ENCODE measurements at regions not wholly inside any gene's neighbourhood (a gene's known extent, or its start where the extent isn't known, plus 50 kb on each side); places are given as distances from the start of the nearest gene placed in this dataset.

DNA sequence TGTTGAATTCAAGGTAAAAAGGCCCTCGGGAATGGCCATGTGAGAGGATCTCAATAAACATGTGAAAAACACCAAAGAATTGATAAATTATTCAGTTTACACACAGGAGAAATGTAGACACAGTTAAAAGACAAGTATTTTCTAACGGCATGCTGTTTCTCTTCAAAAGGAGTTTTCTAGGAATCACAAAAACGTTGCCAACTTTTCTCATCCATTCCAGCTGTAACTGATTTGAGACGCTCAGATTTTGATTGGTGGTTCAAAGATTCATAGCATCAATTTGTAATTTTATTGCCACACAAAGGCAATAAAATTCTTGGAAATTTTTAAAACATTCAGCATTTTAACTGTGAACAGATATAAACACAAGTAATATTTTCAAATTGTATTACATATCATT is 384.9 kb upstream of the PFKP start:
- no peak overlapping the region for H3K9ac ChIP-seq (ENCODE audit: low read depth, low read length)
- H3K36me3 ChIP-seq (ENCODE audit: insufficient read depth, low read length), result no peaks in the 10 kb centered on the region
- H3K4me2 ChIP-seq (ENCODE audit: insufficient read depth, low read length), result no peak overlapping the region
- DNase-seq, result no peak
- no peak overlapping the region for H3K4me3 ChIP-seq (ENCODE audit: low read depth in 1 of 2, low read length in 2 of 2)
- TF ChIP-seq, protein P1, sequence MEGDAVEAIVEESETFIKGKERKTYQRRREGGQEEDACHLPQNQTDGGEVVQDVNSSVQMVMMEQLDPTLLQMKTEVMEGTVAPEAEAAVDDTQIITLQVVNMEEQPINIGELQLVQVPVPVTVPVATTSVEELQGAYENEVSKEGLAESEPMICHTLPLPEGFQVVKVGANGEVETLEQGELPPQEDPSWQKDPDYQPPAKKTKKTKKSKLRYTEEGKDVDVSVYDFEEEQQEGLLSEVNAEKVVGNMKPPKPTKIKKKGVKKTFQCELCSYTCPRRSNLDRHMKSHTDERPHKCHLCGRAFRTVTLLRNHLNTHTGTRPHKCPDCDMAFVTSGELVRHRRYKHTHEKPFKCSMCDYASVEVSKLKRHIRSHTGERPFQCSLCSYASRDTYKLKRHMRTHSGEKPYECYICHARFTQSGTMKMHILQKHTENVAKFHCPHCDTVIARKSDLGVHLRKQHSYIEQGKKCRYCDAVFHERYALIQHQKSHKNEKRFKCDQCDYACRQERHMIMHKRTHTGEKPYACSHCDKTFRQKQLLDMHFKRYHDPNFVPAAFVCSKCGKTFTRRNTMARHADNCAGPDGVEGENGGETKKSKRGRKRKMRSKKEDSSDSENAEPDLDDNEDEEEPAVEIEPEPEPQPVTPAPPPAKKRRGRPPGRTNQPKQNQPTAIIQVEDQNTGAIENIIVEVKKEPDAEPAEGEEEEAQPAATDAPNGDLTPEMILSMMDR (IDR thresholded peaks at IDR 0.05; ENCODE audit: borderline replicate concordance, extremely low read depth, low read length, poor library complexity, severe bottlenecking), result no peak
- TF ChIP-seq EZH2 (IDR thresholded peaks at IDR 0.05; ENCODE audit: borderline replicate concordance, low read depth, low read length, severe bottlenecking), result no peak
- no peaks in the 10 kb centered on the region for H3K4me1 ChIP-seq (ENCODE audit: insufficient read depth, low read length)
- ATAC-seq (ENCODE audit: insufficient read depth, low read depth), result no peak
- H3K79me2 ChIP-seq (ENCODE audit: insufficient read depth, low read length), result no peaks in the 10 kb centered on the region
- H2AFZ ChIP-seq (ENCODE audit: low read depth, low read length), result no peak overlapping the region
- no peaks in the 10 kb centered on the region for H3K27me3 ChIP-seq (ENCODE audit: insufficient read depth, low read length, poor library complexity)
- H3K9me3 ChIP-seq (ENCODE audit: insufficient read depth, low read length, severe bottlenecking), result no peaks in the 10 kb centered on the region
- H4K20me1 ChIP-seq (ENCODE audit: insufficient read depth, low read length), result no peaks in the 10 kb centered on the region
- no peak overlapping the region for H3K27ac ChIP-seq (ENCODE audit: low read length)

DNA sequence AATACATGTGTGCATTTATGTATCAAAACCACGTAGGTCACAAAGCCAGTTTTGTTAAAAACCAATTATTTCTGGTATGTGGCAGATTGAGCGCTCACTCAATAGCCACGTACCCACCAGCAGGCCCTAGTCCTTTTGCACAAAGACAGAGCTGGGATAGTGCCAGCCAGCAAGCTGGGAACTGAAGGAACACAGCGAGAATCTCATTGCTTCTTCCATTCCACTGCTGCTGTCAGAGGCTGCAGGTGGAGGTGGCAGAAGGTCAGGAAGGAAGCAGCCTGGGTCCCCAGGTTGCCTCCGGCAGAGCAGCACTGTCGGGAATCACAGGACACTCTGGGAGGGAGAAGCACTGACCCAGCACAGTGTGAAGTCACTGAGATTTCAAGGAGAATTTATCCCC is 385.5 kb upstream of the PFKP start:
- Histone ChIP-seq H3K36me3 (ENCODE audit: insufficient read depth, low read length) (no peaks in the 10 kb centered on the region), H3K27ac (ENCODE audit: low read length) (no peak overlapping the region), H3K9me3 (ENCODE audit: insufficient read depth, low read length, severe bottlenecking) (no peaks in the 10 kb centered on the region), H3K4me2 (ENCODE audit: insufficient read depth, low read length) (no peak overlapping the region), H3K4me1 (ENCODE audit: insufficient read depth, low read length) (no peaks in the 10 kb centered on the region), H3K9ac (ENCODE audit: low read depth, low read length) (no peak overlapping the region), H2AFZ (ENCODE audit: low read depth, low read length) (no peak overlapping the region), H3K27me3 (ENCODE audit: insufficient read depth, low read length, poor library complexity) (no peaks in the 10 kb centered on the region), H3K79me2 (ENCODE audit: insufficient read depth, low read length) (no peaks in the 10 kb centered on the region), H3K4me3 (ENCODE audit: low read depth in 1 of 2, low read length in 2 of 2) (no peak overlapping the region), H4K20me1 (ENCODE audit: insufficient read depth, low read length) (no peaks in the 10 kb centered on the region)
- TF ChIP-seq EZH2 (IDR thresholded peaks at IDR 0.05; ENCODE audit: borderline replicate concordance, low read depth, low read length, severe bottlenecking), result no peak
- TF ChIP-seq, protein P1 (IDR thresholded peaks at IDR 0.05; ENCODE audit: borderline replicate concordance, extremely low read depth, low read length, poor library complexity, severe bottlenecking), result no peak
- no peak for ATAC-seq (ENCODE audit: insufficient read depth, low read depth)
- DNase-seq, result no peak

DNA sequence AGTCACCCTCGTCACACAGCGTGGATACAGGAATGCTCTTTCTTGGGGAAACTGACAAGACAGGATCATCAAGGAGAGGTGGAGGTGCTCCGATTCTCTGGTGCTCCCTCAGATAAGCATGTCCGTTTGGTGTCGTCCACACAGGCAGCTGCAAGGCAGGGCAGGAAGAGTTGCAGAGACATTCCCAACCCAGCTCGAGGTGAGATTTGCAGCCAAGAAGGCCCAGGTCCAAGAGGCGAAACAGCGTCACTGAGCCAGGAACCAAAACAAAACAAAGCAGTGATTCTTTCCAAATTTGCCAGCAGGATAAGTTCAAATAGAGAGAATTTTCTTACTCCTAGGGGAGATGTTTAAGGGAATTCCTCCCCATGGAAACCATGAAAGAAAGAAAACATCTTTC is 386.5 kb upstream of the PFKP start:
- TF ChIP-seq, protein P1 (IDR thresholded peaks at IDR 0.05; ENCODE audit: borderline replicate concordance, extremely low read depth, low read length, poor library complexity, severe bottlenecking), result no peak
- TF ChIP-seq EZH2 (IDR thresholded peaks at IDR 0.05; ENCODE audit: borderline replicate concordance, low read depth, low read length, severe bottlenecking), result no peak
- Histone ChIP-seq H3K4me1 (ENCODE audit: insufficient read depth, low read length) (no peaks in the 10 kb centered on the region), H3K9me3 (ENCODE audit: insufficient read depth, low read length, severe bottlenecking) (no peaks in the 10 kb centered on the region), H3K27me3 (ENCODE audit: insufficient read depth, low read length, poor library complexity) (no peaks in the 10 kb centered on the region), H3K27ac (ENCODE audit: low read length) (no peak overlapping the region), H3K36me3 (ENCODE audit: insufficient read depth, low read length) (no peaks in the 10 kb centered on the region), H3K79me2 (ENCODE audit: insufficient read depth, low read length) (no peaks in the 10 kb centered on the region), H2AFZ (ENCODE audit: low read depth, low read length) (no peak overlapping the region), H4K20me1 (ENCODE audit: insufficient read depth, low read length) (no peaks in the 10 kb centered on the region), H3K4me2 (ENCODE audit: insufficient read depth, low read length) (no peak overlapping the region), H3K4me3 (ENCODE audit: low read depth in 1 of 2, low read length in 2 of 2) (no peak overlapping the region), H3K9ac (ENCODE audit: low read depth, low read length) (no peak overlapping the region)
- no peak for ATAC-seq (ENCODE audit: insufficient read depth, low read depth)
- DNase-seq, result no peak

DNA sequence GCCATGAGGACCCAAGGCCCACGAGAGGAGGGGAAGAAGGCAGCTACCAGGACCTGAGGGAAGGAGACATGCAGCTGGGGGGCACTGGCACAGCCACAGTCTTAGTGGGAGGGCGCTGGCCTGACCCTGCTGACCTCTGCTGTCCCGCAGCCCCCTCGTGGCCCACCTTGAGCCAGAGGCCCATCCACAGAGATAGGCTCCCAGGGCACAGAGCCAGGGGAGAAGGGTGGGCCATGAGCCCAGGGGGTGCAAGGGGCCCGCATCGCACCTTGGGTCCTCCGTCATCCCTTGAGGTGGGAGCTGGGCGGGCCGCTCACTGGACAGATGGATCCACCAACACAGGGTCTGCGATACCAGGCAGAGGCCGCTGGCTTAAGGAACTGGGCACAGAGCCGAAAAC is 387.7 kb upstream of the PFKP start:
- H3K4me1 ChIP-seq (ENCODE audit: insufficient read depth, low read length), result no peaks in the 10 kb centered on the region
- H3K27ac ChIP-seq (ENCODE audit: low read length), result no peak overlapping the region
- TF ChIP-seq, protein P1 (IDR thresholded peaks at IDR 0.05; ENCODE audit: borderline replicate concordance, extremely low read depth, low read length, poor library complexity, severe bottlenecking), result no peak
- no peak for TF ChIP-seq EZH2 (IDR thresholded peaks at IDR 0.05; ENCODE audit: borderline replicate concordance, low read depth, low read length, severe bottlenecking)
- no peak overlapping the region for H3K4me3 ChIP-seq (ENCODE audit: low read depth in 1 of 2, low read length in 2 of 2)
- H3K27me3 ChIP-seq (ENCODE audit: insufficient read depth, low read length, poor library complexity), result no peaks in the 10 kb centered on the region
- no peaks in the 10 kb centered on the region for H3K36me3 ChIP-seq (ENCODE audit: insufficient read depth, low read length)
- no peak for ATAC-seq (ENCODE audit: insufficient read depth, low read depth)
- no peaks in the 10 kb centered on the region for H3K79me2 ChIP-seq (ENCODE audit: insufficient read depth, low read length)
- H3K4me2 ChIP-seq (ENCODE audit: insufficient read depth, low read length), result no peak overlapping the region
- H2AFZ ChIP-seq (ENCODE audit: low read depth, low read length), result no peak overlapping the region
- no peaks in the 10 kb centered on the region for H3K9me3 ChIP-seq (ENCODE audit: insufficient read depth, low read length, severe bottlenecking)
- no peak overlapping the region for H3K9ac ChIP-seq (ENCODE audit: low read depth, low read length)
- no peaks in the 10 kb centered on the region for H4K20me1 ChIP-seq (ENCODE audit: insufficient read depth, low read length)
- DNase-seq, result no peak

Data from DND-41 (cell line).